HepG2 (cell line): ENCODE measurements at regions not wholly inside any gene's neighbourhood (a gene's known extent, or its start where the extent isn't known, plus 50 kb on each side); places are given as distances from the start of the nearest gene placed in this dataset.

Source experiments
- ATAC-seq: fragments of 200-7000 bp; cut with Tn5 transposase; 3 replicates; pipeline ENCODE4 v1.9.1; 2020; ENCODE audit warnings: mild to moderate bottlenecking, moderate library complexity
- BruUV-seq: library from RNA; stranded (reverse); fragments of 400-500 nt; replicated peaks from 2 replicates; lab custom pipeline; 2021; lab: Mats Ljungman, UMichigan
- CTCF ChIA-PET: fragments of 300-600 bp; formaldehyde crosslinking; extraction: SDS; loops from one replicate; lab custom pipeline; 2021; ENCODE audit warnings: low total read pairs, inconsistent platforms, low intra/inter-chr PET ratio; lab: Yijun Ruan, JAX
- POLR2A ChIA-PET: fragments of 350-600 bp; sonication (Branson Sonifier 250); formaldehyde crosslinking; loops from one replicate; lab custom pipeline; 2020; ENCODE audit warnings: antibody characterized with exemption, inconsistent platforms; lab: Yijun Ruan, JAX
- DNase-seq: peaks from one replicate; pipeline ENCODE4 v3.0.0-alpha.2; 2015; ENCODE audit warnings: low spot score
- FAIRE-seq: peaks from 3 replicates; lab custom pipeline; 2011; peaks lifted over from hg19 to GRCh38; lab: Jason Lieb, UNC
- H2AFZ ChIP-seq: one replicate; pipeline ENCODE4 v1.6.1; 2011; ENCODE audit warnings: low read length, inconsistent platforms
- H3K27ac ChIP-seq: fragments of 300-600 bp; 3 replicates; pipeline ENCODE4 v1.8.0; 2011; ENCODE audit warnings: mixed run types, mild to moderate bottlenecking, mixed read lengths, low read length, inconsistent platforms; ENCODE audit not compliant: insufficient read depth; ENCODE audit errors: extremely low read length
- H3K27me3 ChIP-seq, 2 experiments: fragments of 200-600 bp in 1 of 2; 2 replicates in 1 of 2; 3 replicates in 1 of 2; pipeline versions ENCODE4 v1.6.0 to v1.8.0; 2011; ENCODE audit warnings: low read length in 2 of 2, mild to moderate bottlenecking in 2 of 2, moderate library complexity in 2 of 2, inconsistent platforms in 1 of 2; ENCODE audit not compliant: insufficient read depth in 2 of 2, control insufficient read depth in 1 of 2
- H3K36me3 ChIP-seq, 2 experiments: fragments of 200-600 bp in 1 of 2; replicated peaks in 1 of 2; 2 replicates in 1 of 2; 3 replicates in 1 of 2; pipeline versions ENCODE4 v1.5.1 to v1.8.0; 2011; ENCODE audit warnings: low read length in 2 of 2, inconsistent platforms in 1 of 2; ENCODE audit not compliant: insufficient read depth in 2 of 2, control insufficient read depth in 1 of 2
- H3K4me1 ChIP-seq: 2 replicates; pipeline ENCODE4 v1.5.1; 2012; ENCODE audit warnings: low read length, inconsistent platforms; ENCODE audit not compliant: insufficient read depth
- H3K4me2 ChIP-seq: 2 replicates; pipeline ENCODE4 v1.6.0; 2011; ENCODE audit warnings: low read depth, low read length, inconsistent platforms
- H3K4me3 ChIP-seq, 3 experiments: fragments of 200-600 bp in 1 of 3; sonication (generic), shearing (Covaris generic) in 1 of 3; replicated peaks in 1 of 3; 2 replicates each; pipeline ENCODE4 v1.5.1; 2011 to 2016; ENCODE audit warnings: low read length in 3 of 3, inconsistent platforms in 2 of 3, low read depth in 2 of 3, mild to moderate bottlenecking in 2 of 3, control low read depth in 1 of 3, mixed read lengths in 1 of 3; ENCODE audit not compliant: insufficient read depth in 1 of 3
- H3K79me2 ChIP-seq: one replicate; pipeline ENCODE4 v1.6.1; 2011; ENCODE audit warnings: low read length, inconsistent platforms; ENCODE audit not compliant: insufficient read depth
- H3K9ac ChIP-seq: 2 replicates; pipeline ENCODE4 v1.6.0; 2011; ENCODE audit warnings: mild to moderate bottlenecking, low read depth, low read length, inconsistent platforms; ENCODE audit not compliant: insufficient read depth
- H3K9me3 ChIP-seq: 2 replicates; pipeline ENCODE4 v1.5.1; 2012; ENCODE audit warnings: mild to moderate bottlenecking, low read length
- H4K20me1 ChIP-seq: 2 replicates; pipeline ENCODE4 v1.6.0; 2011; ENCODE audit warnings: inconsistent platforms, mild to moderate bottlenecking, low read length, moderate library complexity; ENCODE audit not compliant: insufficient read depth
- ADNP ChIP-seq: sonication (generic); formaldehyde crosslinking; IDR thresholded peaks from 2 replicates; pipeline ENCODE4 v1.4.0; 2020; ENCODE audit warnings: missing genetic modification reagents
- NFKBIZ ChIP-seq: IDR thresholded peaks from 2 replicates; pipeline ENCODE4 v1.6.1; 2018; ENCODE audit warnings: missing genetic modification reagents, missing compliant biosample characterization
- RFXANK ChIP-seq: IDR thresholded peaks from 2 replicates; pipeline ENCODE4 v1.6.1; 2016
- RXRB ChIP-seq: IDR thresholded peaks from 2 replicates; pipeline ENCODE4 v1.6.1; 2016; ENCODE audit warnings: borderline replicate concordance, missing genetic modification reagents, missing compliant biosample characterization
- SRSF1 ChIP-seq: fragments of 200-400 bp; formaldehyde crosslinking; optimal IDR thresholded peaks from 2 replicates; pipeline ENCODE3; 2017; ENCODE audit warnings: mild to moderate bottlenecking, low read depth, low read length, moderate library complexity
- TEAD2 ChIP-seq: sonication (generic); formaldehyde crosslinking; IDR thresholded peaks from 2 replicates; pipeline ENCODE4 v1.9.0; 2021; ENCODE audit warnings: missing genetic modification reagents
- ZNF34 ChIP-seq: sonication (generic); formaldehyde crosslinking; IDR thresholded peaks from 2 replicates; pipeline ENCODE4 v1.4.0; 2020; ENCODE audit warnings: mild to moderate bottlenecking, missing genetic modification reagents, borderline replicate concordance
- ZNF343 ChIP-seq: sonication (generic); formaldehyde crosslinking; IDR thresholded peaks from 2 replicates; pipeline ENCODE4 v1.4.0; 2020; ENCODE audit warnings: mild to moderate bottlenecking, missing genetic modification reagents
- ZNF382 ChIP-seq: sonication (generic); formaldehyde crosslinking; IDR thresholded peaks from 2 replicates; pipeline ENCODE4 v1.5.0; 2020; ENCODE audit warnings: missing genetic modification reagents, mild to moderate bottlenecking, borderline replicate concordance
- ZNF543 ChIP-seq: sonication (generic); formaldehyde crosslinking; IDR thresholded peaks from 2 replicates; pipeline ENCODE4 v1.4.0; 2020; ENCODE audit warnings: mild to moderate bottlenecking, missing genetic modification reagents
- ZNF567 ChIP-seq: sonication (generic); formaldehyde crosslinking; IDR thresholded peaks from 2 replicates; pipeline ENCODE4 v1.8.1; 2023; ENCODE audit warnings: mild to moderate bottlenecking, missing genetic modification reagents, borderline replicate concordance
- WGBS: methylation state at CpG from one replicate; pipeline ENCODE4 v1.1.6; 2017; ENCODE audit warnings: low lambda C conversion rate; 5-methylcytosine and 5-hydroxymethylcytosine counted together
- in situ Hi-C: cut with HindIII; loops from 2 replicates; pipeline ENCODE4 v1.10.0; 2017; ENCODE audit warnings: low pct_unique_long_range_greater_than_20kb; ENCODE audit not compliant: extremely low pct_ligation_motif_present
- intact Hi-C: fragments of 100-400 bp; cut with micrococcal nuclease; formaldehyde crosslinking; loops from one replicate; pipeline ENCODE4 v1.10.0; 2022; ENCODE audit not compliant: unreplicated experiment
- TF ChIP-seq, protein P1 (sequence below): sonication (generic); formaldehyde crosslinking; IDR thresholded peaks from 2 replicates; pipeline ENCODE4 v1.4.0; 2020; ENCODE audit warnings: missing genetic modification reagents
- TF ChIP-seq, protein P2 (sequence below): sonication (generic); formaldehyde crosslinking; IDR thresholded peaks from 2 replicates; pipeline ENCODE4 v1.8.1; 2023; ENCODE audit warnings: mild to moderate bottlenecking, missing genetic modification reagents, borderline replicate concordance
- TF ChIP-seq, protein P3 (sequence below): sonication (generic); formaldehyde crosslinking; conservative IDR thresholded peaks from 2 replicates; pipeline ENCODE4 v1.4.0; 2020; ENCODE audit warnings: missing genetic modification reagents
- TF ChIP-seq, protein P4 (sequence below): sonication (generic); formaldehyde crosslinking; IDR thresholded peaks from 2 replicates; pipeline ENCODE4 v1.4.0; 2020; ENCODE audit warnings: missing genetic modification reagents, borderline replicate concordance
- TF ChIP-seq, protein P5 (sequence below): sonication (generic); formaldehyde crosslinking; IDR thresholded peaks from 2 replicates; pipeline ENCODE4 v1.9.0; 2021; ENCODE audit warnings: missing genetic modification reagents, mild to moderate bottlenecking, borderline replicate concordance

DNA sequence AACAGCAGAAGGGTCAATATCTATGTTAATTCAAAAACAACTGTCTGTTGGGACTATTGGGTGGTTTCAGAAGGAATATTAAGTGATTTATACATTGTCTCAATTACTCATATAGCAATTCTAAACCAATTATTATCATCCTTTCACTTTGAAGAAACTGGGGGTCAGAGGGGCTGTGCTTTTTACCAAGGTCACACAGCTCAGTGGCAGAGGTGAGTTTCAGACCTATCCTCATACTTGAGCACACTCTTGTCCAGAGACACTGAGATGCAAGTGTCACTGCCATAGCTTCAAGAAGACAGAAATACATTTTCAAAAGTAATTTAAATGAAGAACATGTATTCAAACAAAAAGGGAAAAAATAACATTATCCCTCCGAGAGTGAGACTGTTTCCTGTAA lies 195.3 kb downstream of the ARL4A start:
- DNase-seq (no peak), ATAC-seq (no peak), FAIRE-seq (no peak)
- in situ Hi-C loops: no loop called here
- H3K27me3 ChIP-seq: no peaks in the 10 kb centered on the region
- no peaks in the 10 kb centered on the region for H3K36me3 ChIP-seq
- WGBS: 83% methylated on average over 1 of the region's 1 CpG
- no peak overlapping the region for H3K4me3 ChIP-seq
- H3K9ac ChIP-seq: no peak overlapping the region
- ChIA-PET CTCF (no interaction called here), POLR2A (no interaction called here)
- BruUV-seq: no TSS peak
- H2AFZ ChIP-seq: no peak overlapping the region
- no peak overlapping the region for H3K27ac ChIP-seq
- intact Hi-C loops: no loop called here
- TF ChIP-seq, protein P1, sequence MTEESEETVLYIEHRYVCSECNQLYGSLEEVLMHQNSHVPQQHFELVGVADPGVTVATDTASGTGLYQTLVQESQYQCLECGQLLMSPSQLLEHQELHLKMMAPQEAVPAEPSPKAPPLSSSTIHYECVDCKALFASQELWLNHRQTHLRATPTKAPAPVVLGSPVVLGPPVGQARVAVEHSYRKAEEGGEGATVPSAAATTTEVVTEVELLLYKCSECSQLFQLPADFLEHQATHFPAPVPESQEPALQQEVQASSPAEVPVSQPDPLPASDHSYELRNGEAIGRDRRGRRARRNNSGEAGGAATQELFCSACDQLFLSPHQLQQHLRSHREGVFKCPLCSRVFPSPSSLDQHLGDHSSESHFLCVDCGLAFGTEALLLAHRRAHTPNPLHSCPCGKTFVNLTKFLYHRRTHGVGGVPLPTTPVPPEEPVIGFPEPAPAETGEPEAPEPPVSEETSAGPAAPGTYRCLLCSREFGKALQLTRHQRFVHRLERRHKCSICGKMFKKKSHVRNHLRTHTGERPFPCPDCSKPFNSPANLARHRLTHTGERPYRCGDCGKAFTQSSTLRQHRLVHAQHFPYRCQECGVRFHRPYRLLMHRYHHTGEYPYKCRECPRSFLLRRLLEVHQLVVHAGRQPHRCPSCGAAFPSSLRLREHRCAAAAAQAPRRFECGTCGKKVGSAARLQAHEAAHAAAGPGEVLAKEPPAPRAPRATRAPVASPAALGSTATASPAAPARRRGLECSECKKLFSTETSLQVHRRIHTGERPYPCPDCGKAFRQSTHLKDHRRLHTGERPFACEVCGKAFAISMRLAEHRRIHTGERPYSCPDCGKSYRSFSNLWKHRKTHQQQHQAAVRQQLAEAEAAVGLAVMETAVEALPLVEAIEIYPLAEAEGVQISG (CRISPR knock-in tag): no peak
- TF ChIP-seq ZNF34 (no peak), ZNF343 (CRISPR knock-in tag) (no peak), ZNF543 (CRISPR knock-in tag) (no peak), RXRB (CRISPR knock-in tag) (no peak), ZNF567 (CRISPR knock-in tag) (no peak), ZNF382 (CRISPR knock-in tag) (no peak), NFKBIZ (no peak), RFXANK (CRISPR knock-in tag) (no peak), SRSF1 (no peak), TEAD2 (no peak), ADNP (no peak)
- TF ChIP-seq, protein P2, sequence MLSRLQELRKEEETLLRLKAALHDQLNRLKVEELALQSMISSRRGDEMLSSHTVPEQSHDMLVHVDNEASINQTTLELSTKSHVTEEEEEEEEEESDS: no peak
- TF ChIP-seq, protein P3, sequence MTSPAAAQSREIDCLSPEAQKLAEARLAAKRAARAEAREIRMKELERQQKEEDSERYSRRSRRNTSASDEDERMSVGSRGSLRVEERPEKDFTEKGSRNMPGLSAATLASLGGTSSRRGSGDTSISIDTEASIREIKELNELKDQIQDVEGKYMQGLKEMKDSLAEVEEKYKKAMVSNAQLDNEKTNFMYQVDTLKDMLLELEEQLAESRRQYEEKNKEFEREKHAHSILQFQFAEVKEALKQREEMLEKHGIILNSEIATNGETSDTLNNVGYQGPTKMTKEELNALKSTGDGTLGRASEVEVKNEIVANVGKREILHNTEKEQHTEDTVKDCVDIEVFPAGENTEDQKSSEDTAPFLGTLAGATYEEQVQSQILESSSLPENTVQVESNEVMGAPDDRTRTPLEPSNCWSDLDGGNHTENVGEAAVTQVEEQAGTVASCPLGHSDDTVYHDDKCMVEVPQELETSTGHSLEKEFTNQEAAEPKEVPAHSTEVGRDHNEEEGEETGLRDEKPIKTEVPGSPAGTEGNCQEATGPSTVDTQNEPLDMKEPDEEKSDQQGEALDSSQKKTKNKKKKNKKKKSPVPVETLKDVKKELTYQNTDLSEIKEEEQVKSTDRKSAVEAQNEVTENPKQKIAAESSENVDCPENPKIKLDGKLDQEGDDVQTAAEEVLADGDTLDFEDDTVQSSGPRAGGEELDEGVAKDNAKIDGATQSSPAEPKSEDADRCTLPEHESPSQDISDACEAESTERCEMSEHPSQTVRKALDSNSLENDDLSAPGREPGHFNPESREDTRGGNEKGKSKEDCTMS: no peak
- TF ChIP-seq, protein P4, sequence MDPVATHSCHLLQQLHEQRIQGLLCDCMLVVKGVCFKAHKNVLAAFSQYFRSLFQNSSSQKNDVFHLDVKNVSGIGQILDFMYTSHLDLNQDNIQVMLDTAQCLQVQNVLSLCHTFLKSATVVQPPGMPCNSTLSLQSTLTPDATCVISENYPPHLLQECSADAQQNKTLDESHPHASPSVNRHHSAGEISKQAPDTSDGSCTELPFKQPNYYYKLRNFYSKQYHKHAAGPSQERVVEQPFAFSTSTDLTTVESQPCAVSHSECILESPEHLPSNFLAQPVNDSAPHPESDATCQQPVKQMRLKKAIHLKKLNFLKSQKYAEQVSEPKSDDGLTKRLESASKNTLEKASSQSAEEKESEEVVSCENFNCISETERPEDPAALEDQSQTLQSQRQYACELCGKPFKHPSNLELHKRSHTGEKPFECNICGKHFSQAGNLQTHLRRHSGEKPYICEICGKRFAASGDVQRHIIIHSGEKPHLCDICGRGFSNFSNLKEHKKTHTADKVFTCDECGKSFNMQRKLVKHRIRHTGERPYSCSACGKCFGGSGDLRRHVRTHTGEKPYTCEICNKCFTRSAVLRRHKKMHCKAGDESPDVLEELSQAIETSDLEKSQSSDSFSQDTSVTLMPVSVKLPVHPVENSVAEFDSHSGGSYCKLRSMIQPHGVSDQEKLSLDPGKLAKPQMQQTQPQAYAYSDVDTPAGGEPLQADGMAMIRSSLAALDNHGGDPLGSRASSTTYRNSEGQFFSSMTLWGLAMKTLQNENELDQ (CRISPR knock-in tag): no peak
- TF ChIP-seq, protein P5, sequence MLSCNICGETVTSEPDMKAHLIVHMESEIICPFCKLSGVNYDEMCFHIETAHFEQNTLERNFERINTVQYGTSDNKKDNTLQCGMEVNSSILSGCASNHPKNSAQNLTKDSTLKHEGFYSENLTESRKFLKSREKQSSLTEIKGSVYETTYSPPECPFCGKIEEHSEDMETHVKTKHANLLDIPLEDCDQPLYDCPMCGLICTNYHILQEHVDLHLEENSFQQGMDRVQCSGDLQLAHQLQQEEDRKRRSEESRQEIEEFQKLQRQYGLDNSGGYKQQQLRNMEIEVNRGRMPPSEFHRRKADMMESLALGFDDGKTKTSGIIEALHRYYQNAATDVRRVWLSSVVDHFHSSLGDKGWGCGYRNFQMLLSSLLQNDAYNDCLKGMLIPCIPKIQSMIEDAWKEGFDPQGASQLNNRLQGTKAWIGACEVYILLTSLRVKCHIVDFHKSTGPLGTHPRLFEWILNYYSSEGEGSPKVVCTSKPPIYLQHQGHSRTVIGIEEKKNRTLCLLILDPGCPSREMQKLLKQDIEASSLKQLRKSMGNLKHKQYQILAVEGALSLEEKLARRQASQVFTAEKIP (CRISPR knock-in tag): no peak
- H3K79me2 ChIP-seq: no peaks in the 10 kb centered on the region
- H4K20me1 ChIP-seq: no peaks in the 10 kb centered on the region
- no peak overlapping the region for H3K4me2 ChIP-seq
- H3K9me3 ChIP-seq: no peaks in the 10 kb centered on the region
- H3K4me1 ChIP-seq: no peaks in the 10 kb centered on the region
